ENCODE measurements at regions not wholly inside any gene's neighbourhood (a gene's known extent, or its start where the extent isn't known, plus 50 kb on each side); places are given as distances from the start of the nearest gene placed in this dataset.
A peak's percentile ranks its signal among the peaks of the same experiment; 100 is the strongest.
"Not testable (repeated sequence)": the region's sequence is repeated elsewhere in the genome, so short reads cannot be mapped to it uniquely, and the experiment has no call there.

DNA sequence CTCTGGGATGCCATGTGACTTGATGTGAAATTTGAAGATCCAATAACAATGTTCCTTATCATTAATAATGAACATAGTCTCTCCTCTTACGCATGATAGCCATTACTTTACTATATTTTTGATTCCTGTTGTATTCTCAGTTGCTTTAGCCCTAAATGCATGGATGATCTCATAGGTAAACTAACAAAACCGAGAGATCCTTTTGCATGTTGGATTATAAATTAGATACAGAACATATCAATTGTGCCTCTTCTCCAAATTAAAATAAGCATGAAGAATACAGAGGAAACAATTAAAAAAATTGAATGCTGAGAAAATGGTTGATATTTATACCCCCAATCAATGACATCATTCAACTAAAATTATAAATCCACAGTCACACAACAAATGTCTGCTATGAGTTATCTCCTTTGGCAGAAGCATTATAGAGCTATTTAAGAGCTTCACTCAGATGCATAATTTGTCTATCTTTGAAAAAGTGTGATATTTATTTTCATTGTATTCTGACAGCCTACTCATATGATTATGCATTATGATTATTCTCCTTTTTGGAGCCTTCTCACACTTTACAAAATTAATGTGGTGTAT lies 386.4 kb upstream of the STXBP6 start:
- no peak for DNase-seq (ENCODE audit: low spot score)

DNA sequence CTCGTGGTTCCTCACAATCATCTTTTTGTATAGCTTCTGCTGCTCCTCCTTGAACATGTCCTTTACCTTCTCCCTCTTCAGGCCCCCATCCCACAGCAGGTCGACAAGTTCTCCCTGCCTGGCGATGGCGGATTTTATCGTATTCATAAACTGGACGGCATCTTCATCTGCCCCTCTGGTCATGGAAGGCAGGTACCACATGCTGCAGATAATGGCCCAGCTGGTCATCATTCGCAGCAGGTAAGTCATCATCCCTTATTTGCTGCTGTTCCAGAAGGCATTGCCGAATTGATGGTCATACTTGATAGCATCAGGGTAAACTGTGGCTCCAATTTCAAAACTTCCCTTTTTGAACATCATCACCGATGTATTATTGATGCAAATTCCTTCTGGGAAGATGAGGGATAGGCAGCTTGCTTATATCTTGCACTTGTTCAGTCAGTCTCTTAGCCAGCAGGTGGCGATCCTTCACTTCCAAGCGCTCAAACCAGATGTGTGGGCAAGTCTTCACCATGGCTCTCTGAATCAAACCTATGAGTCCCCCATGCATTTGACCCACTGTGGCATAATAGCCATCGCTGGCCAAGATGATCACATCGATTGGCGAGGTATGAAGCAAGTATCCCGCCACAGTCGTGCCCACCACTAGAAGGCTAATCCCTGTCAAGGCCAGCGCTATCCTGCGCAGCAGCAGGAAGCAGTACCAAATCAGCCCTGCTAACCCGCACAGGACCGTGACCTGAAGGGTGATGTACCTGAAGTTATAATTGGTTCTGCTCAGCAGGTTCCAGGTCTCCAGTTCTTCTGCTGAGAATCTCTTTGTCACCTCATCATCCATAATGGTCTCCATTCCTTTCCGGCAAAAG lies 381.5 kb upstream of the STXBP6 start:
- DNase-seq (ENCODE audit: low spot score): no peak

DNA sequence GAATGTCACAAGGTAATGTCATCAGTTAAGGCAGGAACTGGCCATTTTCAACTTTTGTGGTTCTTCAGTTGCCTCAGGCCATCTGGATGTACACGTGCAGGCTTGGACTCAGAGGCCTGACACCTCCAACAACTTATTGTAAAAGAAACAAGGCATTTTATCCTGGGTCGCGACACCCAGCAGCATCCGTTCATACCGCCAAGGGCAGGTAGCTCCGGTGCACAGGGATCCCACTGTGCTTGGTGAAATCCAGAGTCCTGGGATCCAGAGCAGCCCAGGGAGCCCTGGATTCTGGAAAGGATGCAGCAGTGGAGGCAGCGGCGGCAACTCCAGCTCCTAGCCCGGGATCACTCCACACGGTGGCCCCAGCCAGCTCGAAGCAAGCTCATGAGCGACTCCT lies 380.9 kb upstream of the STXBP6 start:
- DNase-seq (ENCODE audit: low spot score): no peak

DNA sequence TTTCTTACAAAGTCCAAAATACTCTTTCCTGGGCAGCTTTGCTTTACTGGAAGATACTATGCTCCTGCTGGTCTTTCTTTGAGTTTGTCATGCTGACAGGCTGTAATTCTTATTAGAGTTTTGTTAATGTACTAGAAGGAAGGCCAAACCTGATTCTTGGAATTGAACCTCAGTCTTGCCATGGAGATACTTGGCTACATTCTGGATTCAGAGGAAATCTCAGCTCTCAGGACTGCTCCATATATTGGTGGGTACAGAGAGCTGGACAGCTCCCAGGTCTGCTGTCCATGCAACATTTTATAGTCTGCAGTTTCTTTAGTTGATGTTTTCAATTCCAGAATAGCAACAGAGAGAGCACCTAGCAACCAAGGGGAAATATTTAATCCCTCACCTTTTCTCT lies 363.1 kb upstream of the STXBP6 start:
- no peak for DNase-seq (ENCODE audit: low spot score)

DNA sequence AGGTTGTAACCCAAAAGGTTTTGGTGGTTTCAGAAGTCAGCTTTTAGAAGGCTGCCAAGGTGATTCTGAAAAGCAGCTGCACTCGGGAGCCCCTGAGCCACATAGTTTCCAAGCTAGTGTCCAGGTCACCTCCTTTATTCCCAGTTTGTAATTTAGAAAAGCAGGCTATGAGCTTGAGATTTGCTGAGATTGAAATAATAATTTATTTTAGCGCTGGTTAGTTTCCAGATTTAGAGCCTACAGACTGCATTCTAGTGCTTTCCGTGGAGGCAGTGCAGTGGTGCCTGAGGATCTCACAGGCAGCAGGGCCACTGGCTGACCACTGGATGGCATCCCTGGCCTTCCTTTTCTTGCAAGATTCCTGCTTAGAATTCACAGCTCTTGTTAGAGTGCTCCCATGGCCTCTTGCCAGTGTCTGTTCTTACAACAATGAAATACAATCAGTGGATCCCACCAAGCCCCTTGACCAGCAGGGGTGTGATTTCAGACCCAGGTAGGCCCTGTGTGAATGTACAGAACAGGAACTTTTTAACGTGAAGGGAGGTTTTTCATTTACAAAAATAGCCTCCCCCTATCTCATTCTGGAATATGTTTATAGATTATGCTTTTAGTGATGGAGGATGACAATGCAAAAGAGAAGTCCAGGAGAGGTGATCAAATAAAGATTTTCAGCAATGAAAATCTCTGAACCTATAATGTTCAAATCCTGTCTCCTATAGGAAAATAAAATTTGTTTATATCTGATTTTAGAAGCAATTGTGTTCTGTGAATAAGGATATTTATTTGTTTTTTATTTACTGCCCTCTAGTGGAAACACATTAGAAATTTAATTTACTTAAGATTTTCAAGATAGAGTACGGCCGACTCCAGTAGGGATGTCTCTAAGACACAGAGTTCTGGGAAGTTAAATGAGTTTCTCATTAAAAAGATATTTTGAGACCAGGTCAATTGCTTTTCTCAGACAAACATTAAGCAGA lies 362.1 kb upstream of the STXBP6 start:
- DNase-seq (ENCODE audit: low spot score): no peak

DNA sequence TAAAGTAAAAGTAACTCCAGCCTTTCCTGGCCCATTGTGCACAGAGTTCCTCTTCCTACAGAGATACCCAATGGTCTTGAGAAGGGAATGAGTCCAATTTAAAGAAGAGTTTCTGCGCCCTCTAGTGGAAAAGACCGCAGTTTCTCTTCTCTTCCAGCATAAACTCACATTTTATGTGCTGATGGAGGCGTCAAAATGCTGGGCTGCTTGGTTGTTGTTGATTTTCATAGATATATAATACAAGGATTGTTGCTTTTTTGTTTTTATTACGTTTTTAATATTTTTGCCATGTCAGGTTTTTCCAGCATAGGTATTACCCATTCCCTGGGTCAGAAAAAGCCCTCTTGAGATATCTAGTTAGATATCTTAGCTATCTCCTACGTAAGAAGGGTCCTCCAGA lies 356.9 kb upstream of the STXBP6 start:
- DNase-seq (ENCODE audit: low spot score): peak; percentile 43

DNA sequence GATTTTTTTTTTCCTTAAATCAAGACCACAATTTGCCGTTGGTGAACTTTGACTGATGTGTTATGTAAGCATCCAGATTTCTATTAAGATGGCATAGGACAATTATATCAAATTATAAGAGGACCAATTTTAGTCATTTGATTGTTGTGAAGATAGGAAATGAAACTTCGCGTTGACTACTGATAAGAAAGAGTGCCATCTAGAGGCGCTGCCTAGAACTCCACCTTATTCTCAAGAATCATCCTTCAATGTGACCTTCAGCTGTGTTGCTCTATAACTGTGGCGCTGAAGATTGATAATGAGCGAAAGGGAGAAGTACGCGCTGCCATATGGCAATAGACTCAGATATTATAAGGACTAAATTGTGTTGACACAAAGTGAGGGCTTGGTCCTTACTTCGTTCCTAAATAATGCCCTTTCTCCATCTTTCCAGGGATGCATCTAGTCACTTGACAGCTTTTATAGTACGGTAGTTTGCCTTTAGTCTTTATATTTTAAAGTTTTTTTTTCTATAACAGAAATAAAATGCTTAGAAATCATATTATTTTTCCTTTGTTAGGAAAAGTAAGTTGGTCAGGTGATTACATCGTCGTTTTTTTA lies 350.8 kb upstream of the STXBP6 start:
- peak; percentile 42 for DNase-seq (ENCODE audit: low spot score)

DNA sequence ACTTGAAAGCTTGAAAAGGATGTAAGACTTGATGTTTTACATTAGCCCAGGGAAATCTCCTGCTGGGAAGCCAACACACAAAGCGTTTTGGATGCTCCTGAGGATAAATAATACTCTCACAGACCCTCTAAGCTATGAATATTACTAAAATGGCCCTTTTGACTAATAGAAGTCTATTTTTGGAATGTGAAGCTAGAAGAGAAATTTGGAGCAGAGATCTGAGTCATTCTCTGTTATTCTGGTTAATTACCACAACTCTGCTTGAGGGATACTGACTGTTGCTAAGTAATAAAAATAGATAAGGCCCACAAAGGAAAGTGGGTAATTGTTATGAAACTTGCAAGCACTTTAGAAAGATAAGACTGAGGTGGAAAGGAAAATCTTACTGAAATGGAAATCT lies 346.2 kb upstream of the STXBP6 start:
- no peak for DNase-seq (ENCODE audit: low spot score)

DNA sequence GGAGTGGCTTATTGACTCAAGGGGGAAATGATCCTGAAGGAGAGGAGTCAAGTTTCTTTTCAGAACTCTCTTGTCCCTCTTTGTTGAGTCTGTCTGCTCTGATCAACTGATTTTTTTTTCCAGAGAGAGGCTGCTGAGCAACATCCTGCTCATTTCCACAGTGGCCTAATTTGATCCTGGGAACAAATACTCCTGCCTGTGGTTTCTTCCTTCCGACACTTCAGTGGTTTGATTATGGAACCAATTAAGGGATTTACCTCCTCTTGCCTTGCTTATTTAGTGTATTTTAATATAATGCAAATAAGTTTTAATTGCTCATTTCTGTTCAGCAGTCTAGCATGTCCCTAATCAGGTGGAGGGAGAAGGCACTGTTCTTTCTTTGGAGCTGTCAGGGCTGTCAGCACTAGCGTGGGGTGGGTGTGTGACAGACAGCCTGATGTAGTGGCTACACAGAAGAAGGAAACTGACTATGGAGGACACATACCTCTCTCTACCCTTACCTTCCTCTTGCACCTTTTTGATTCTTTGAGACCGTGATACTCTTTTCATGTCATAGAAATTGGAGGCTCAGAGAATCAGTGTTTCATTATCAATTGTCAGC lies 344.9 kb upstream of the STXBP6 start:
- DNase-seq (ENCODE audit: low spot score): no peak

DNA sequence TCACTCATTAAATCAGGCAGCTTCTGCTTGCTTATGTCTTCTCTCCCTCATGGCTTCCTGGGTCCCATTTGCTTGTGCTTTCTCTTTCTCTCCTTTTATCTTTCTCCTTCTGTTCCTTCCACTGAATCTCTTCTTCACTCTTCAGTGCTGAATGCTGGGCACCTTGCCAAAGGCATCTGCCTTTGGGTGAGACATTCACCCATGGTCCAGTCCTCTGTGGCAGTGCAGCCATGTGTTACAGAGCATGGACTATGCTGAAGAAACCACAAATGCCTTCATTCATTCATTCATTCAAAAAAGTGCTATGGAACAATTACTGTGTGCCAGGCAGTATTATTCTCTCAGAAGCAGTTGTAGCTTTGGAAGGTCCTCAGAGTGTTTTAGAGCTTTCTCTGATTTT lies 344.4 kb upstream of the STXBP6 start:
- no peak for DNase-seq (ENCODE audit: low spot score)

DNA sequence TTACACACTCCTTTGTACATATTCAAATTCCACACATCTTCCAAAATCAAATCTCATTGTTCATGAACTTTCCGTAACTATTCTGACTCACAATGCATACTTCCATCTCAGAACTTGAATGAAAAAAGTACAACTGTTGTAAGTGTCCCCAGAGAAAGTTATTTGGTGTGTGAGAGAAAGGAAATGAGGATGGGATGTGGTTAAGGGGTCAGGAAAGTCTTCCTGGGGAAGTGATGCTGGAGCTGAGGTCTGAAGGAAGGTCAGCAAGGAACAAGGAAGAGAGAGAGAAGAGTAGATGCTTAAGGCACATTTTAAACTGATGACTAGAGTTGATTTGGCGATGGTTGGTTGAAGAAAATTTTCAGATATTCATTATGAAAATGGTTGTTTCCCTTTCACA lies 340.0 kb upstream of the STXBP6 start:
- DNase-seq (ENCODE audit: low spot score): no peak

DNA sequence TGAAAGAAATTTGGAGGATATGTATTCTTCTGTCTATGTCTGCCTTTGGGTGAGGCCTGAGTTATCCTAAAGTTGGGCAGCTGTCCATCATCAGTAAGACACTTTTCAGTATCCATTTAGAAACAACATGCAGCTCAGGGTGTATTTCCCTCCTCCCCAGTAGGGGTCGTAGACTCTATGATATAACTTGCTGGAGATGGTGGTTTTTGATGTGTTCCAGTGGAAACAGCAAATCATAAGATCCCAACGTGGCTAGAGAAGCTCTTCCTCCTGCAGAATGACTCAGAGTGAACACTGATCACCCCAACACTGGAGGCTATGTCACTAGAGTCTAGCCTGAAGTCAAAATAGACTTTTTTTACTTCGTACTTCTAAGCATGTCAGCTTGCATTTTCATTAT lies 331.6 kb upstream of the STXBP6 start:
- no peak for DNase-seq (ENCODE audit: low spot score)

DNA sequence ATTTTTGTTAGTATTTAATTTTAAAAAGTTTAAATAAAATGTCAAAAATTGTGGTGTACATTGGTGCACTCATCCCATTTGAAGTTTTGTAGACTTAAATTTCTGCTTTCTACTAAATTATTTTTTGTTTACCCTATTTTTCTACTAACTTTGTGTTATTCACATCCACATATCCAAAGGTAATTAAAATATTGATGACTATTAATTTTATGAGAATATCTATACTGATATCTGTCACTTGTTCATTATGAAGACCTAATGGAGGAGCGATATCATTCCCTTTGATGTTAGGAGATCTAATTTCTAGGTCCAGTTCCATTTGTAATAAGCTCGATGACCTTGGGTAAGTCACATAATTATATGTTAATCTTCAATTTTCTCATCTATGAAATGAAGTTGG lies 325.7 kb upstream of the STXBP6 start:
- no peak for DNase-seq (ENCODE audit: low spot score)

DNA sequence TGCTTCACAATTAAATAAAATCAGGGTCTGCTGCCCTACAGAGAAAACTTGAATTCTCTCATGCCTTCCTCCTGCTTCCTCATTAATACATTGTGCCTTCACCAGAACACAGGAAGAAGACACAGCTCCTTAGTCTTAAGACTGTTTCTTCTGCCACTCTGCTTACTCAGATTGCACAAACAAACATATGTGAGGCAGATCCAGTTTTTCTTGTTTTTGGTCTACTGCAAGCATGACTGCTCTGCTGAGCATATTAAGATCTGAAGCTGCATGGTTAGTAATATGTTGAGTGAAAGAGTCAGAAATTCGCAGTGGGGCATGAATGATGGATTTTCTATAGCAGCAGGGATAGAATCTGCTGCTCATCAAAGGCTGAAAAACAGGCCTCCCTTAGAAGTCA lies 321.1 kb upstream of the STXBP6 start:
- no peak for DNase-seq (ENCODE audit: low spot score)

DNA sequence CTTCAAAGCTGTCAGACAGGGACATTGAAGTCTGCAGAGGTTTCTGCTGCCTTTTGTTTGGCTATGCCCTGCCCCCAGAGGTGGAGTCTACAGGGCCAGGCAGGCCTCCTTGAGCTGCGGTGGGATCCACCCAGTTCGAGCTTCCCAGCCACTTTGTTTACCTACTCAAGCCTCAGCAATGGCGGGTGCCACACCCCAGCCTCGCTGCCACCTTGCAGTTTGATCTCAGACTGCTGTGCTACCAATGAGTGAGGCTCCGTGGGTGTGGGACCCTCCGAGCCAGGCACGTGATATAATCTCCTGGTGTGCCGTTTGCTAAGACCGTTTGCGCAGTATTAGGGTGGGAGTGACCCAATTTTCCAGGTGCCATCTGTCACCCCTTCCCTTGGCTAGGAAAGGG lies 320.1 kb upstream of the STXBP6 start:
- DNase-seq (ENCODE audit: low spot score): not testable (repeated sequence)

DNA sequence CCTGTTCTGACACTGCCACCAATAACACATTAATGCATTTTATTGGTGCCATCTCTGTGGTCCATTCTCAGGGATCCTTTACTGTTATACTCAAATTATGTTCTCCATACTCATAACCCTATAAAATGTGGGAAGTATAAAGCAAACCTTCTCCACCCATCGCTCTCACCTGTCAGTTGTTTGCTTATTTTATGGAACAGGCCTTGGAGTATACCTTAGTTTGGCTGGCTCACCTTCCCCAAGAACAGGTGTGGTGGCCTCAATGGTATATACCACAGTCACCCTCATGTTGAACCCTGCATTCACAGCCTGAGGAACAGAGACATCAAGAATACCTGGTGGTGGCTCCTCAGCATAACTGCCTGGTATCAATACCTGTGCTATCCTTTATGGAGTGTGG lies 308.4 kb upstream of the STXBP6 start:
- DNase-seq (ENCODE audit: low spot score): no peak

DNA sequence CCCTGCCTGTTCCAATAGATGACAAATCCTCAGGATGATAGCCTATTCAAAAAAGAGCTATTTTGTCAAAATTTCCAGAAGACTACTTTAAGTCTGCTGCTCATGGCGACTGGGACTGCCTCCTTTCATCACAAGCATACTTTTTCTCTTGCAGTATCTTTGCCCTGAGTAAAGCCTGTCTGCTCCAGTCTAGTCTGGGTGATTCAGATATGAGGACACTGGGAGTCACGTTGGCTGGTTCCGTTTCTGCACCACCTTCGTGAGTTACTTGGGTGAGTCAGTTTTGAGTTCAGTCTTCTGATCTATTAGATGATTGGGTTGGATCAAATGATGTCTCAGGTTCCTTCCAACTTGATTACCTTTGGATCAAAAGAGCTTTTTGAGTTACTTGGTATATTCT lies 301.3 kb upstream of the STXBP6 start:
- DNase-seq (ENCODE audit: low spot score): no peak

DNA sequence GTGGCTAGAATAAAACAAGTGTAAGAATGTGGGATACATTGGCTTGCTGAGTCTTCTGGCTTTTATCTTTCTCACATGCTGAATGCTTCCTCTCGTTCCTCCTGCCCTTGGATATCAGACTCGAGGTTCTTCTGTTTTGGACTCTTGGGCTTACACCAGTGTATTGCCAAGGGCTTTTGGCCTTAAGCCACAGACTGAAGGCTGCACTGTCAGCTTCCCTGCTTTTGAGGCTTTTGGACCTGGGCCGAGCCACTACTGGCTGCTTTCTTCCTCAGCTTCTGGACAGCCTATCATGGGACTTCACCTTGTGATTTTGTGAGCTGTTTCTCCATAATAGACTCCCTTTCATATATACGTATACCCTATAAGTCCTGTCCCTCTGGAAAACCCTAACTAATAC lies 300.9 kb upstream of the STXBP6 start:
- no peak for DNase-seq (ENCODE audit: low spot score)

DNA sequence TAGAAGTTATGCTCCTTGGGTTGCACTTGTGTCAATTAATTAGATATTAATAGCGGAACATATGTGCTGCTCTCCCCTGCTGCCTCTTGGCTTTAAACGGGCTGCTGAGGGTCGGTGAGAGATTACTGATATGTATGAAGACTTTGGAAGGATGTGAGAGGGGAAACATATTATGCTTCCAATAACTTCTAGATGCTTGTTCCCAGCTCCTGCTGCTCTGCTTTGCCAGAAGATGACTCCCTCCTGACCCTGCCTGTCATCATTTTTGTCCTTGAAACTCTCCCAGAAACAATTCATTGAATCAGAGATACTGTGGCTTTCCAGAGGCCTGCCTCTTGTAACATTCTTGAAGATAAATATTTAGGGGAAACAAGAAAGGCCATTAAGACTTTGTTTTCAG lies 300.1 kb upstream of the STXBP6 start:
- no peak for DNase-seq (ENCODE audit: low spot score)

DNA sequence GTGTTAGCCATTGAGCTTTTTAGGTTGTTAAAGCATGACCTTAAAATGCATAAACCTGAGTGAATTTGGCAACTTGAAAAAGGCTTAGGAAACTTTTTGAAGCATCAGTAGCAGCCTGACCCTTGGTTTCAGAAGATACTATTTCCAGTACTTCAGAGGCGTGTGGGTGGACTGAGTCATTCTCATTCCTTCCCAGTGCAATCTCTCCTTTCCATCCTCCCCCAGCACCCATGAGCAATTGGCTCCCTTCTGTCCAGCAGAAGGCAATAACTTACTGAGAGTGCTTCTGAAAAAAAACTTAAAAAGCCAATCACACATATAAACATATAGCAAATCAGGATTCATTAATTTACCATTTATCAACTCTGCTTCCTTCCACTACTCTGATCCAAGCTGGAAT lies 299.3 kb upstream of the STXBP6 start:
- DNase-seq (ENCODE audit: low spot score): no peak

DNA sequence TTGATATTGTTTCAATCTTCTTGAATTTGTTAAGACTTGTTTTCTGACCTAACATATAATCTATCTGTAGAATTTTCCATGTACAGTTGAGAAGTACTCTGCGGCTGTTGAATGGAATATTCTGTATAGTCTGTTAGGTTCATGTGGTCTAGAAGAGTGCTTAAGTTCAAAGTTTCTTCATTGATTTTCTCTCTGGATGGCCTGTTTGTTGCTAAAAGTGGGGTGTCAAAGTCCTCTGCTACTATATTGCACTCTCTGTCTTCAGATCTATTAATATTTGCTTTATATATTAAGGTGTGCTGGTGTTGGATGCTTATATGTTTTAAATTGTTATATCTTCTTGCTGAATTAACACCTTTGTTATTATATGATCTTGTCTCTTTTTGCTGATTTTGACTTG lies 290.9 kb upstream of the STXBP6 start:
- no peak for DNase-seq (ENCODE audit: low spot score)

DNA sequence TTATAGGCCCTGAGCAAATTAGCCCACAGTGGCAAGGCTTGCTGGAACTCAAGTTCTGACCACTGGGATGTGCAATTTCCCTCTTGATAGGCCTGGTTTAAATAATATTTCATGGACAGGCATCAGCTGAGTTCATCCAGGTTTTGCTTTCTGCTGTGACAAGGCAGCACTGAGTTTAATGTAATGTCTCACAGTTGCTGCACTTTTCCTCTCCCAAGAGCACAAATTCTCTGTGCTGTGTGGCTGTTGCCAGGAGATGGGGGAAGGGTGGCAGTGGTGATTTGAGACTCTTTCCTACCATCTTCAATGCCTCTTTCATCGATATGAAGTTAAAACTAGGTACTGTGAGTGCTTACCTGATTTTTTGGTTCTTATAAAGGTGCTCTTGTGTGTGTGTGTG lies 272.8 kb upstream of the STXBP6 start:
- DNase-seq (ENCODE audit: low spot score): no peak
